IMR-90 (cell line): ENCODE measurements at regions not wholly inside any gene's neighbourhood (a gene's known extent, or its start where the extent isn't known, plus 50 kb on each side); places are given as distances from the start of the nearest gene placed in this dataset.

Experiments
- ATAC-seq: fragments of 200-7000 bp; cut with Tn5 transposase; 2 replicates; pipeline ENCODE4 v1.9.1; 2020; ENCODE audit warnings: low read depth, mild to moderate bottlenecking, moderate library complexity
- BruUV-seq: library from RNA; stranded (reverse); fragments of 400-500 nt; replicated peaks from 2 replicates; lab custom pipeline; 2021; lab: Mats Ljungman, UMichigan
- CTCF ChIA-PET: fragments of 300-600 bp; formaldehyde crosslinking; extraction: SDS; loops from one replicate; lab custom pipeline; 2021; ENCODE audit warnings: antibody characterized with exemption; lab: Yijun Ruan, JAX
- POLR2A ChIA-PET: fragments of 300-600 bp; sonication (Branson Sonifier 250); formaldehyde crosslinking; loops from one replicate; lab custom pipeline; 2022; ENCODE audit warnings: antibody characterized with exemption; ENCODE audit not compliant: unreplicated experiment; lab: Charles Lee
- DNase-seq: peaks from one replicate; pipeline ENCODE4 v3.0.0; 2013
- H2AFZ ChIP-seq: replicated peaks from 2 replicates; pipeline ENCODE3; 2013; ENCODE audit warnings: low read length, mild to moderate bottlenecking; ENCODE audit not compliant: poor library complexity
- H2AK5ac ChIP-seq: 2 replicates; pipeline ENCODE4 v1.6.1; 2013; ENCODE audit warnings: low read depth, low read length, inconsistent platforms
- H2AK9ac ChIP-seq: replicated peaks from 2 replicates; pipeline ENCODE3; 2013; ENCODE audit warnings: mild to moderate bottlenecking, low read depth, low read length, moderate library complexity; ENCODE audit not compliant: poor library complexity
- H2BK120ac ChIP-seq: 2 replicates; pipeline ENCODE4 v1.6.1; 2013; ENCODE audit warnings: low read depth, low read length, inconsistent platforms
- H2BK15ac ChIP-seq: 3 replicates; pipeline ENCODE4 v1.6.1; 2013; ENCODE audit warnings: low read depth, low read length, inconsistent platforms
- H2BK20ac ChIP-seq: 2 replicates; pipeline ENCODE4 v1.6.1; 2013; ENCODE audit warnings: low read depth, mild to moderate bottlenecking, inconsistent platforms, low read length, moderate library complexity
- H2BK5ac ChIP-seq: 2 replicates; pipeline ENCODE4 v1.6.1; 2013; ENCODE audit warnings: mild to moderate bottlenecking, low read depth, low read length, inconsistent platforms; ENCODE audit not compliant: poor library complexity, severe bottlenecking
- H3K14ac ChIP-seq: replicated peaks from 2 replicates; pipeline ENCODE4 v1.6.1; 2013; ENCODE audit warnings: low read depth, low read length, inconsistent platforms
- H3K18ac ChIP-seq: 2 replicates; pipeline ENCODE4 v1.6.1; 2013; ENCODE audit warnings: low read depth, low read length, control low read depth
- H3K23ac ChIP-seq: 2 replicates; pipeline ENCODE4 v1.6.1; 2013; ENCODE audit warnings: low read depth, low read length, inconsistent platforms
- H3K27ac ChIP-seq: 2 replicates; pipeline ENCODE4 v1.5.1; 2013; ENCODE audit warnings: mild to moderate bottlenecking, control low read depth, low read length; ENCODE audit not compliant: insufficient read depth
- H3K27me3 ChIP-seq: 2 replicates; pipeline ENCODE4 v1.6.1; 2013; ENCODE audit warnings: low read length; ENCODE audit not compliant: control insufficient read depth, insufficient read depth
- H3K36me3 ChIP-seq: 2 replicates; pipeline ENCODE4 v1.6.1; 2013; ENCODE audit warnings: low read length, mixed read lengths; ENCODE audit not compliant: control insufficient read depth, insufficient read depth
- H3K4ac ChIP-seq: 2 replicates; pipeline ENCODE4 v1.6.1; 2013; ENCODE audit warnings: low read depth, low read length, inconsistent platforms
- H3K4me1 ChIP-seq: 2 replicates; pipeline ENCODE4 v1.6.1; 2013; ENCODE audit warnings: low read length, mixed read lengths; ENCODE audit not compliant: control insufficient read depth, insufficient read depth
- H3K4me2 ChIP-seq: 2 replicates; pipeline ENCODE4 v1.6.1; 2013; ENCODE audit warnings: low read depth, mild to moderate bottlenecking, control low read depth, low read length, moderate library complexity
- H3K4me3 ChIP-seq: 2 replicates; pipeline ENCODE4 v1.5.1; 2013; ENCODE audit warnings: low read depth, mild to moderate bottlenecking, control low read depth, low read length, moderate library complexity; ENCODE audit not compliant: insufficient read depth
- H3K56ac ChIP-seq: 2 replicates; pipeline ENCODE4 v1.6.1; 2013; ENCODE audit warnings: low read length, inconsistent platforms; ENCODE audit not compliant: insufficient read depth; ENCODE audit errors: extremely low read depth
- H3K79me1 ChIP-seq, 2 experiments: 2 replicates each; pipeline ENCODE4 v1.6.1; 2013; ENCODE audit warnings: low read length in 2 of 2, inconsistent platforms in 1 of 2, low read depth in 1 of 2
- H3K9ac ChIP-seq: 2 replicates; pipeline ENCODE4 v1.6.1; 2013; ENCODE audit warnings: low read depth, low read length, control low read depth
- H3K9me1 ChIP-seq: 2 replicates; pipeline ENCODE4 v1.6.1; 2013; ENCODE audit warnings: low read length, inconsistent platforms; ENCODE audit not compliant: insufficient read depth
- H3K9me3 ChIP-seq: 2 replicates; pipeline ENCODE4 v1.6.1; 2013; ENCODE audit warnings: low read length; ENCODE audit not compliant: control insufficient read depth, insufficient read depth
- H4K20me1 ChIP-seq: 2 replicates; pipeline ENCODE4 v1.6.1; 2013; ENCODE audit warnings: low read length, inconsistent platforms; ENCODE audit not compliant: insufficient read depth
- H4K5ac ChIP-seq: 2 replicates; pipeline ENCODE4 v1.6.1; 2013; ENCODE audit warnings: mild to moderate bottlenecking, low read depth, low read length, control low read depth
- H4K8ac ChIP-seq, 2 experiments: 2 replicates each; pipeline ENCODE4 v1.6.1; 2013; ENCODE audit warnings: low read depth in 2 of 2, low read length in 2 of 2, control low read depth in 1 of 2, inconsistent platforms in 1 of 2
- H4K91ac ChIP-seq: 2 replicates; pipeline ENCODE4 v1.6.1; 2013; ENCODE audit warnings: low read depth, low read length, inconsistent platforms; ENCODE audit not compliant: insufficient read depth
- CEBPB ChIP-seq: IDR thresholded peaks from 2 replicates; pipeline ENCODE4 v1.6.1; 2012; ENCODE audit warnings: low read depth, low read length, improper control_type of control experiment
- MAZ ChIP-seq: IDR thresholded peaks from 2 replicates; pipeline ENCODE4 v1.6.1; 2012; ENCODE audit warnings: low read depth, mild to moderate bottlenecking, low read length, improper control_type of control experiment, moderate library complexity, borderline replicate concordance
- NFE2L2 ChIP-seq: fragments of 150-350 bp; IDR thresholded peaks from 2 replicates; pipeline ENCODE4 v1.6.1; 2016; ENCODE audit warnings: low read depth, mild to moderate bottlenecking, low read length
- RCOR1 ChIP-seq: IDR thresholded peaks from 2 replicates; pipeline ENCODE4 v1.6.1; 2012; ENCODE audit warnings: mild to moderate bottlenecking, low read length, improper control_type of control experiment; ENCODE audit not compliant: insufficient replicate concordance
- RFX5 ChIP-seq: IDR thresholded peaks from 2 replicates; pipeline ENCODE4 v1.8.0; 2012; ENCODE audit warnings: low read depth, mild to moderate bottlenecking, low read length, moderate library complexity
- WGBS, 2 experiments: methylation state at CpG; one replicate each; pipeline versions ENCODE4 v1.1.5 to v1.1.7; 2013; ENCODE audit warnings: missing lambda C conversion rate in 2 of 2; ENCODE audit not compliant: insufficient read length in 1 of 2; ENCODE audit errors: extremely low coverage in 2 of 2; 5-methylcytosine and 5-hydroxymethylcytosine counted together
- dilution Hi-C: fragments of 300-500 bp; cut with HindIII; formaldehyde crosslinking; loops from one replicate; pipeline ENCODE4 v1.14.3; 2018; ENCODE audit warnings: low sequenced_read_pairs; ENCODE audit not compliant: unreplicated experiment
- in situ Hi-C: fragments of 300-500 bp; cut with MboI; formaldehyde crosslinking; loops from 3 replicates; pipeline ENCODE4 v1.14.3; 2019; ENCODE audit warnings: low sequenced_read_pairs, inconsistent platforms, mixed read lengths
- intact Hi-C: fragments of 100-400 bp; cut with micrococcal nuclease; formaldehyde crosslinking; loops from 2 replicates; pipeline ENCODE4 v1.10.0; 2022
- TF ChIP-seq, protein P1 (sequence below): fragments of 150-350 bp; IDR thresholded peaks from 2 replicates; pipeline ENCODE4 v1.6.1; 2016; ENCODE audit warnings: low read depth, mild to moderate bottlenecking, low read length, moderate library complexity, borderline replicate concordance

DNA sequence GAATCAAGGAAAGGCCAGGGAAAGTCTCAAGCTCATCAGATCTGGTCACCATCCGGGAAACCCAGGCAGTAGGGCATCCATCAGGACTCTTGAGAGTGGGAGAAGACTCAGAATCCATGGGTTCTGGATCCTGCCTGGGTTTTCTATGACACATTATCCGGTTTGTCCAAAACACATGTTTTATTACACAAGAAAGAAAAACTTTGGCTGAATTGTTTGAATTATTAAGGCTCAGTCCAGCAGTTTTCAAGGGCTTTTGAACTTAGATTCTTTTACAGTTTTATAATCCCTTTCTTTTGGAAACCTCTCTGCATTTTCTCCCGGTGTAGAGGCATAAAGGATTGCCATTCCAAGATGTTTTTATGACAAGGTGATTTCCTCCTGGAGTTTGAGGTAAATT lies 528.5 kb upstream of the MGMT start:
- Histone ChIP-seq H3K4me2 (no peak overlapping the region), H2BK15ac (no peak overlapping the region), H3K14ac (no peak overlapping the region), H4K91ac (no peak overlapping the region), H2BK20ac (no peak overlapping the region), H2AK5ac (no peak overlapping the region), H3K4ac (no peak overlapping the region), H4K8ac (no peak overlapping the region), H2AK9ac (no peak overlapping the region), H3K27ac (no peak overlapping the region), H3K36me3 (no peaks in the 10 kb centered on the region), H3K4me3 (no peak overlapping the region), H3K9me3 (peaks cover 25% of the 10 kb centered on the region), H2BK120ac (no peak overlapping the region), H3K9me1 (no peaks in the 10 kb centered on the region), H4K5ac (no peak overlapping the region), H3K56ac (no peak overlapping the region), H3K4me1 (no peaks in the 10 kb centered on the region), H2BK5ac (no peak overlapping the region), H2AFZ (no peak overlapping the region), H3K23ac (no peak overlapping the region), H3K79me1 (no peaks in the 10 kb centered on the region), H3K9ac (no peak overlapping the region), H4K20me1 (no peaks in the 10 kb centered on the region), H3K18ac (no peak overlapping the region), H3K27me3 (no peaks in the 10 kb centered on the region)
- no peak for DNase-seq
- ChIA-PET CTCF (no interaction called here), POLR2A (no interaction called here)
- BruUV-seq = no TSS peak
- dilution Hi-C loops = no loop called here
- in situ Hi-C loops = no loop called here
- WGBS, 2 experiments = 60% methylated on average over 1 of the region's 3 CpGs; no CpG with 5 or more reads in 1 of the 2 experiments
- intact Hi-C loops = no loop called here
- TF ChIP-seq RCOR1 (no peak), MAZ (no peak), RFX5 (no peak), NFE2L2 (no peak), CEBPB (no peak)
- TF ChIP-seq, protein P1, sequence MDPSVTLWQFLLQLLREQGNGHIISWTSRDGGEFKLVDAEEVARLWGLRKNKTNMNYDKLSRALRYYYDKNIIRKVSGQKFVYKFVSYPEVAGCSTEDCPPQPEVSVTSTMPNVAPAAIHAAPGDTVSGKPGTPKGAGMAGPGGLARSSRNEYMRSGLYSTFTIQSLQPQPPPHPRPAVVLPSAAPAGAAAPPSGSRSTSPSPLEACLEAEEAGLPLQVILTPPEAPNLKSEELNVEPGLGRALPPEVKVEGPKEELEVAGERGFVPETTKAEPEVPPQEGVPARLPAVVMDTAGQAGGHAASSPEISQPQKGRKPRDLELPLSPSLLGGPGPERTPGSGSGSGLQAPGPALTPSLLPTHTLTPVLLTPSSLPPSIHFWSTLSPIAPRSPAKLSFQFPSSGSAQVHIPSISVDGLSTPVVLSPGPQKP = no peak
- no peak for ATAC-seq
